ENCODE measurements at regions not wholly inside any gene's neighbourhood (a gene's known extent, or its start where the extent isn't known, plus 50 kb on each side); places are given as distances from the start of the nearest gene placed in this dataset.

DNA sequence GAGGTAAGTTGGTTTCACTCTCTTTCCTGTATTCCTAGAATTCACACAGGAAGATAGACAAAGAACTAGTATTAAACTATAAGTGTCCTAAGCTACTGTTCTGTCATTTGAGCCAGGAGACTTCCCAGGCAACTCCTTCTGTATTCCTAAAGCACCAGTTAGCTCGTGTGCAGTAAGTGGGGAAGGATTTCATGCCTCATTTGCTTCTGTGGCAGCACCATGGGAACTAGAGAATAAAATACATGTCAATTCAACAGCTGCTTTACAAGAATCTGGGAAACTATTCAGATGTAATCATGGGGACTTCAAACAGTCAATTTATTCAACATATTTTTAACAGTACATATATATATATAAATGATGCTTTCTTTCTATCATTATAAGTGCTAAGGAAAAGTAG is 762.3 kb downstream of the PRELID2 start:
- 20 to 45% (median 40%) methylated on average over 1 of the region's 1 CpG for WGBS, 4 donors
- no peak for DNase-seq
- TF ChIP-seq, protein P1, sequence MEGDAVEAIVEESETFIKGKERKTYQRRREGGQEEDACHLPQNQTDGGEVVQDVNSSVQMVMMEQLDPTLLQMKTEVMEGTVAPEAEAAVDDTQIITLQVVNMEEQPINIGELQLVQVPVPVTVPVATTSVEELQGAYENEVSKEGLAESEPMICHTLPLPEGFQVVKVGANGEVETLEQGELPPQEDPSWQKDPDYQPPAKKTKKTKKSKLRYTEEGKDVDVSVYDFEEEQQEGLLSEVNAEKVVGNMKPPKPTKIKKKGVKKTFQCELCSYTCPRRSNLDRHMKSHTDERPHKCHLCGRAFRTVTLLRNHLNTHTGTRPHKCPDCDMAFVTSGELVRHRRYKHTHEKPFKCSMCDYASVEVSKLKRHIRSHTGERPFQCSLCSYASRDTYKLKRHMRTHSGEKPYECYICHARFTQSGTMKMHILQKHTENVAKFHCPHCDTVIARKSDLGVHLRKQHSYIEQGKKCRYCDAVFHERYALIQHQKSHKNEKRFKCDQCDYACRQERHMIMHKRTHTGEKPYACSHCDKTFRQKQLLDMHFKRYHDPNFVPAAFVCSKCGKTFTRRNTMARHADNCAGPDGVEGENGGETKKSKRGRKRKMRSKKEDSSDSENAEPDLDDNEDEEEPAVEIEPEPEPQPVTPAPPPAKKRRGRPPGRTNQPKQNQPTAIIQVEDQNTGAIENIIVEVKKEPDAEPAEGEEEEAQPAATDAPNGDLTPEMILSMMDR (IDR thresholded peaks at IDR 0.05) = no peak

GRCh38 chr5:145068721-145069120 is 766.4 kb downstream of the PRELID2 start:
- no peaks in the 10 kb centered on the region for H3K36me3 ChIP-seq (replicated peaks in 1 of 2)
- no peak for DNase-seq
- H3K9me3 ChIP-seq (replicated peaks in 1 of 3) = no peaks in the 10 kb centered on the region
- H3K4me3 ChIP-seq = no peak overlapping the region
- intact Hi-C loops (cut with DNase I) = no loop called here
- H3K27me3 ChIP-seq = no peaks in the 10 kb centered on the region
- no peak for TF ChIP-seq POLR2A (IDR thresholded peaks at IDR 0.05)
- TF ChIP-seq, protein P1 (IDR thresholded peaks at IDR 0.05) = no peak
- 69 to 77% (median 73%) methylated on average over 3 of the region's 3 CpGs for WGBS, 4 donors
- H3K4me1 ChIP-seq (replicated peaks in 1 of 2) = no peaks in the 10 kb centered on the region
- H3K27ac ChIP-seq = no peak overlapping the region

More for the DNA sequence above, 762.3 kb downstream of the PRELID2 start:
- no peak overlapping the region for H3K4me3 ChIP-seq
- H3K4me1 ChIP-seq (replicated peaks in 1 of 2) = no peaks in the 10 kb centered on the region
- no peaks in the 10 kb centered on the region for H3K27me3 ChIP-seq
- intact Hi-C loops (cut with DNase I) = no loop called here
- H3K36me3 ChIP-seq (replicated peaks in 1 of 2) = no peaks in the 10 kb centered on the region
- no peak overlapping the region for H3K27ac ChIP-seq
- H3K9me3 ChIP-seq (replicated peaks in 1 of 3) = no peaks in the 10 kb centered on the region

- Histone ChIP-seq H3K27me3 (no peaks in the 10 kb centered on the region), H3K4me1 (replicated peaks in 1 of 2) (no peaks in the 10 kb centered on the region), H3K36me3 (replicated peaks in 1 of 2) (no peaks in the 10 kb centered on the region), H3K4me3 (no peak overlapping the region), H3K27ac (no peak overlapping the region), H3K9me3 (replicated peaks in 1 of 3) (no peaks in the 10 kb centered on the region)
- DNase-seq = no peak
- 54 to 79% (median 78%) methylated on average over 6 of the region's 6 CpGs for WGBS, 4 donors
- intact Hi-C loops (cut with DNase I) = no loop called here
- TF ChIP-seq, protein P1 (IDR thresholded peaks at IDR 0.05) = no peak
- TF ChIP-seq POLR2A (IDR thresholded peaks at IDR 0.05) = no peak
Observed at GRCh38 chr5:145062280-145063062, 772.7 kb downstream of the PRELID2 start.

- TF ChIP-seq POLR2A (IDR thresholded peaks at IDR 0.05) = no peak
- TF ChIP-seq, protein P1 (IDR thresholded peaks at IDR 0.05) = no peak
- no peak for DNase-seq
- H3K9me3 ChIP-seq (replicated peaks in 1 of 3) = no peaks in the 10 kb centered on the region
- no peak overlapping the region for H3K27ac ChIP-seq
- no peaks in the 10 kb centered on the region for H3K27me3 ChIP-seq
- no peak overlapping the region for H3K4me3 ChIP-seq
- WGBS, 4 donors = 46 to 63% (median 56%) methylated on average over 5 of the region's 5 CpGs
- no peaks in the 10 kb centered on the region for H3K4me1 ChIP-seq (replicated peaks in 1 of 2)
- H3K36me3 ChIP-seq (replicated peaks in 1 of 2) = no peaks in the 10 kb centered on the region
- intact Hi-C loops (cut with DNase I) = no loop called here
Observed at GRCh38 chr5:145056800-145057199, 778.3 kb downstream of the PRELID2 start.
